GM21786 (cell line): ENCODE measurements at regions not wholly inside any gene's neighbourhood (a gene's known extent, or its start where the extent isn't known, plus 50 kb on each side); places are given as distances from the start of the nearest gene placed in this dataset.

Source experiments
- ATAC-seq: cut with Tn5 transposase; IDR thresholded peaks from one replicate; pipeline ENCODE4 v1.9.1; 2021; ENCODE audit not compliant: unreplicated experiment

GRCh38 chr1:87508247-87508787, 179.6 kb downstream of the LMO4 start:
- ATAC-seq, result no peak

GRCh38 chr1:87510540-87510939, 181.9 kb downstream of the LMO4 start:
- no peak for ATAC-seq

- ATAC-seq, result no peak
Measured at GRCh38 chr1:87511449-87511848, 182.8 kb downstream of the LMO4 start.

DNA sequence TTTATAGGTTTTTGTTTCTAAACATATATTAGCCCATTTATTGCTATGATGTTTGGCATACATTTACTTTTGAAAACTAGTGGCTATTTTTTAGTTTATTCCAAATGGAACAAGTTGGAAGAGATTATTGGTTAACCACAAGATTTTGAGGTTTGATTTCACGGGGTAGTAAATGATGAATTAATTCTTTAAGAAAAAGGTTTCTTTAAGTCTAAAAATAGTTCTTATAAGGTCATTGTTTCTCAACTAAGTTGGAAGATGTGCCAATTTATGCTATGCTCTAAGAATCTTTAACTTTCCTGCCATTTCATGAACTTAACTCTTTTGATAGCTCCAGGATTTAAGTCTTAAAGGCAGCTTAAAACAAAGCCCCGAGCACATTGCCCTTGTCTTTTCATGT, 183.8 kb downstream of the LMO4 start:
- no peak for ATAC-seq

GRCh38 chr1:87513255-87513654, 184.6 kb downstream of the LMO4 start:
- no peak for ATAC-seq

DNA sequence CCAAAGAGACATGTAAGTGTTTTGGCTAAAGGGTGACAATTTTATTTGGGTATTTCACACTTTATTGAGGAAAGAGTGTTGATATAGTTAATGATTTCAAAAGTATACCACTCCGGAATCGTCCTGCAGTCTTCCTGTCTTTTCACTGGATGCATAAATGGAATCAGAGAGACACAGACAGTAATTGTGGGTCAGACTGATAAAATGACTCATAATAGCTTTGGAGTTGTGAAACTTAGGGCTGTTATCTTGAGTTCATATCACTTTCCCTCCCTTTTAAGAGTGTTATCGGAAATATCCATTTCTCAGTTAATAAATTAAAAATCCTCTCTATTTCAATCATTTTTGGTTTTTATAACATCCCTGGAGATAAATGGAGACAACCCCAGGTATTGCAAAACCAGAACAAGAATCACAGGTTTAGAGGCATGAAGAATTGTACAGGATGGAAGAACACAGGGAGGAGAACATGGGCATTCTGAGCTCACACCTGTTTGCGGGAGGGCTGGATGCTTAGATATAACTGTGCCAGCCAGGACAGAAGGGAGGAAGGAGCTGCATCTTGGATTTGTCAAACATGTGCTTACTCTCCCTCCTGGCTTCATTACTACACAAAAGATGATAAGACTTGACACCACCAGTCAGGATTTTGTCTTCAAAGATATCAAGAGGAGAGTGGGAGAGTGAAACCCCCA, 185.4 kb downstream of the LMO4 start:
- no peak for ATAC-seq

DNA sequence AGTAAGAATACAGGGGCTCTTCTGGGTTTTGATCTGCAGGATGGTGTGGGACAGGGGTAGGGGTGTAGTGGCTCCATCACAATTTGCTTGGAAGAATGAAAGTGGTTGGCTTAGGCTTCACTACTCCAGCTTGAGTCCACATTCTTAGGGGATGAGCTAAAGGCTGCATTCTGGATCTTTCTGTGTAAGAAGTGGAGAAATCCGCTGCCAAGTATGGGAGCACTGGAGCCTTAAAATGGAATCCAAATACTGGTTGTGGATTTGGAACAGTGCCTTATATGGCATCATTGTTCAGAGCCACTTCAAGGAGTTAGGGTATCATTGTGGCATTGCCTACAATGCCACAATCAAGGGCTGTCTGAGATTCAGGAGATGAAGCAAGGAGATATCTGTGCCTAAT, 187.1 kb downstream of the LMO4 start:
- ATAC-seq, result no peak

GRCh38 chr1:87518794-87519193, 190.1 kb downstream of the LMO4 start:
- no peak for ATAC-seq

DNA sequence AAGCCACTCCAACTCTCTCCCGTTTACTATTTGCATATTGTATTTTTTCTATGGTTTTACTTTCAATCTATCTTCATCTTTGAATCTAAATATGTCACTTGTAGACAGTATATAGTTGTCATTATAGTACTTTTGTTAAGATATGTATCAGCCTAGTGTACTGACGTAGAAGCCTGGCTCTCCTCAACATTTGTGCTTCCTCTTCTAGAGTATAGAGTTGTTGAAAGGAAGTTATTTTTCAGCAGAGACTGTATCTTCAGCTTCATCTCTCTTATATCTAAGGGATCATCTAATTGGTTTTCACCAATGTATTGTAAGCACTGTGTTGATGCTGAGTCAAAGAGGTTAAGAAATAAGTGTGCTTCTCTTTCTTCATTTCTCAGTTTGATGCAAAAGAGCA, 192.8 kb downstream of the LMO4 start:
- no peak for ATAC-seq

DNA sequence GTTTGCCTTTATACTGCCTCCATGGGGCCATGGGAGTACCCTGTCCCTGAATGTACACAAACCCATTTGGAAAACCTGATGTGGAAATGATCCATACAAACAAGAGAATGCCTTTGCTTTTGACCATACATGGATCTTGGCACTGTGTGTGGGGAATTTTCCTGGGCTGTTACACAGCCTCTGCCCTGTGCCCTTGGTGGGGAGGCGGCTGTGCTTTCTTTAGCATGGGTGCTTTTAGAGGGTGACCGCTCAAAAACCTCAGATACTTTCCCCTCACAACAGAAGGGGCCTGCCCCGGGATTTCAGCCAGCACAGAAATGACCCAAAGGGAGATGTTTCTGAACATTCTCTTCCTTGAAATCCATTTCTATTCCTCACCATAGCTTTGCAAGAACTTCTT, 194.8 kb downstream of the LMO4 start:
- no peak for ATAC-seq

GRCh38 chr1:87524021-87524754, 195.5 kb downstream of the LMO4 start:
- ATAC-seq, result no peak

- ATAC-seq, result no peak
Measured at GRCh38 chr1:87528754-87529517, 200.3 kb downstream of the LMO4 start.

GRCh38 chr1:87530042-87530807, 201.5 kb downstream of the LMO4 start:
- ATAC-seq, result no peak

GRCh38 chr1:87535551-87535950, 206.9 kb downstream of the LMO4 start:
- no peak for ATAC-seq

DNA sequence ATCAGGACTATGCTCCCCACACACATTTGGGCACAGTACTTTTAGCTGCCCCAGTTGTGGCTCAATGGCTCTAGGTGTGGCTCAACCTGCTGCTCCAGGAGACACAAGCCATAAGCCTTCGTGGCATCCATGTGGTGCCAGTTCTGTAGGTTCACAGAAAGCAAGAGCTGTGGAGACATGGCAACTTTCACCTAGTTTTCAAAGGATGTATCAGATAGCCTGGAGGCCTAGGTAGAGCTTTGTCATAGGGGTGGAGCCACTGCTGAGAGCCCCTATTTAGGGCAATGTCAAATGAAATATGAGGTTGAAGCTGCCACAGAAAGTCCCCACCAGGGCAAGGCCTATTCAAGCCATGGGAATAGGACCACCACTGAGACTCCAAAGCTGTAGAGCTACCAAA, 210.5 kb downstream of the LMO4 start:
- ATAC-seq, result no peak

DNA sequence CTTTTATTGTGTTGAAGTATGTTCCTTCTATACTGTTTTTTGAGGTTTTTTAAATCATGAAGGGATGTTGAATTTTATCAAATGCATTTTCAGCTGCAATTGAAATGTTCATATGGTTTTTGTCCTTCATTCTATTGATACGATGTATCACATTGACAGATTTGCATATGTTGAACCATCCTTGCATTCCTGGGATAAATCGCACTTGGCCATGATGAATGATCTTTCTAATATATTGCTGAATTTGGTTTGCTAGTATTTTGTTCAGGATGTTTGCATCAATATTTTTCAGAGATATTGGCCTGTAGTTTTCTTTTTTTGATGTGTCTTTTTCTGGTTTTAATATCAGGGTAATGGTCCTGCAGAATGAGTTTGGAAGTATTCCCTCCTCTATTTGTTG, 214.0 kb downstream of the LMO4 start:
- no peak for ATAC-seq

DNA sequence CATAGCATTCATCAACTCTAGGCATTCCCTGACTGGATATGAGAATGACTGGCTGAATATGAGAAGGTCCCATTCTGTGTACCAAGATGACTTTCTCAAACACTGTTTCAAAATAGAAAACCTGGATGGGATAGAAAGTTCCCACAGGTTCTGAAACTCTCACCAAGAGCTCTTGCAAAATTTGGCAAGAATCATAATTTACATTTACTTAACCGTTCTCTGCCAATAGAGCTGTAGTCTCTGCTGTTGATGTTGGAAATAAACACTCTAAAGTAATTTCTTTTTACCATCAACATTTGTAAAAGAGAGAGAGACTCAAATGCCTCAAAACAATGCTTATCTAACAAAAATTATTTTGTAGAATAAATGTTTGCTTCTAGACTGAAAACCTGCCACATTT, 221.1 kb downstream of the LMO4 start:
- ATAC-seq, result no peak

GRCh38 chr1:87553511-87553910, 224.8 kb downstream of the LMO4 start:
- no peak for ATAC-seq

DNA sequence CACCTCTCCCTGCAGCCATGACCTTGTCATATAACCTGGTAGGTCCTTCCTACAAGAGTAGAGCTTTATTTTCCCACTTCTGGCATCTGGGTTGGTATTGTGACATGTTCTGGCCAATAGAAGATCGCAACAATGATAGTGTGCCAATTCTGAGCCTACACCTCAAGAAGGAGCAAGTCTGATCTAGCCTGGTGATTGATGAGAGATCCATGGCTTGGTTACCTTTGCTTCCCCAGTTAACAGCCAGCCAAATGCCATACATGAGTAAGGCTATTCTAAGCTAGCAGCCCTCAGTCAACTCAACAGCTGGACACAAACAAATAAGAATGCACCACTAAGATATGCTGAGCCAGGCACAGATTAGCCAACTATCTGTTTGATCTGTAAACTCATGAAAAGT, 226.7 kb downstream of the LMO4 start:
- ATAC-seq, result no peak

DNA sequence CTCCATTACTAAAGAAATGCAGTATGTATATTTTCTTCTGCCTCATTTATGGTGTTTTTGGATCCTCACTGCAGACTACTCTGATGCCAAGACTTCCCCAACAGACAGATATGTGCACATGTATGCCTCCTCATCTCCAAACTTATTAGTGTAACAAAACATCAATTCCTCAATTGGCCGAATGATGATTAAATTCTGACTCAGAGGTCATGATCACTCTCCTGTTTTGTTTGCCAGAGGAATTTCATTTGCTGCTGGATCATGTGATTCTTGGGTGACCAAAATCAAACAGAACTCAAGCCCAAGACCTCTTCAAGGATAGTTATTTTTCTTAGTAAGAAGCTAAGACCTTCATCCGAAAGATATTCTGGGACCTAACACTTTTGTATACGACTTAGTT, 227.6 kb downstream of the LMO4 start:
- no peak for ATAC-seq

GRCh38 chr1:87558921-87559320, 230.2 kb downstream of the LMO4 start:
- no peak for ATAC-seq
